Frontal cortex (tissue), 4 donors: ENCODE measurements at regions not wholly inside any gene's neighbourhood (a gene's known extent, or its start where the extent isn't known, plus 50 kb on each side); places are given as distances from the start of the nearest gene placed in this dataset. TPM values are rescaled to one million over a fixed set of nuclear protein-coding genes. Genes with fewer than 3 reads are reported as not detected.

Experiments used
- DNase-seq, 2 donors: peaks; one replicate each; pipeline ENCODE4 v3.0.0; 2012; ENCODE audit warnings: low spot score in 2 of 2
- FAIRE-seq: peaks from 2 replicates; lab custom pipeline; 2012; peaks lifted over from hg19 to GRCh38; lab: Jason Lieb, UNC
- small RNA-seq: library from RNA; depleted of rRNA; stranded (forward); fragments of <200 nt; gene quantifications from one replicate; pipeline ENCODE3, GENCODE V24; 2014
- donor health status: control.
- donor health status: control.
- donor health status: control.

- FAIRE-seq (no peak), DNase-seq (no peak)
These were observed 96.5 kb upstream of the CDH11 start for GRCh38 chr16:65218348-65218747.

GRCh38 chr16:65213866-65214595 lies 92.2 kb upstream of the CDH11 start:
- DNase-seq, result no peak
- no peak for FAIRE-seq

- FAIRE-seq, result no peak
- no peak for DNase-seq
These were observed 90.9 kb upstream of the CDH11 start for GRCh38 chr16:65212791-65213190.

- FAIRE-seq (no peak), DNase-seq (no peak)
These were observed 90.4 kb upstream of the CDH11 start for GRCh38 chr16:65212240-65212639.

- DNase-seq, result no peak
These were observed 80.6 kb upstream of the CDH11 start for GRCh38 chr16:65202461-65202860.

GRCh38 chr16:65201511-65201910 lies 79.6 kb upstream of the CDH11 start:
- no peak for DNase-seq
- no peak for FAIRE-seq

More at GRCh38 chr16:65202461-65202860, 80.6 kb upstream of the CDH11 start:
- no peak for FAIRE-seq

DNA sequence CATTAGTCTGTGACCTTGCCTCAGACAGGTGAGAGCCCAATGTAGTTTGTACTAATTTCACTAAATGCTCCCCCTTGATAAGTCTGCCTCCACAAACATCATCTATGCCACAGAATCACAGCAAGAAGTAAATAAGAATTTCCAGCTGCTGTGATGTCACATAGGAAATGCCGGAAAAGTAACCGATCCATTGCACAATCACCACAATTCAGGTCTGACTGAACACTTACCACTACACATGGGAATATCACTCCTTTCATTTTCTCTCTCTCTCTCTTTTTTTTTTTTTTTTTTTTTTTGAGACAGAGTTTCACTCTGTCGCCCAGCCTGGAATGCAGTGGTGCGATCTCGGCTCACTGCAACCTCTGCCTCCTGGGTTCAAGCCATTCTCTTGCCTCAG lies 79.0 kb upstream of the CDH11 start:
- DNase-seq (no peak), FAIRE-seq (no peak)

DNA sequence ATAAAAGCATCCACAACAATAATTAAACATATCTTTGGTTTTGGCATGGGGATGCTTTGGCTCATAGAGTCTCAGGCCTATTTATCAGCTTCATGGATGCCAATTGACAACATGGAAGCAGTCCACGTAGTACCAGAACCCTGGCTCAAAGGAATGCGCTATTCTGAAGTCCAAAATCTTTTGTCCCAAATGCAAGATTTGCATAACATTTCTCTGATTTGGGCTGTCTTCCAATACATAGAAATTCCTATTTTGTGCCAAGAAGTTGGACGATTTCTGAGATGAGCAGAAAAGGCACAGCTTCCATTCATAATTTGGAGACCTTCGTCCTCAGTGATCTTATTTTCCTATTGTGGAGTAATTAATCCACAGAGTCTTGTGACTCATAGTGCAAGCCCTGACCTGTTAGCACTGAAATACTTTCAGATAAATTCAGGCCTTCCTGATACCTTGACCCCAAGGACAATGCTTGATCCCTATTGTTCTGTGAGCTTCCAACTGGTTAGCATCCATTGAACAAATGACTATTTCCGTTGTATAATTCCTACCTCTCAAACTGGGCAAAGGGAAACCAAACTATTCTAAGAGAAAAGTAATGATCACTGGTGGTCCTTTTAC lies 78.4 kb upstream of the CDH11 start:
- DNase-seq (no peak), FAIRE-seq (no peak)

- no peak for FAIRE-seq
- no peak for DNase-seq
These were observed 74.7 kb upstream of the CDH11 start for GRCh38 chr16:65196420-65197075.

- FAIRE-seq (no peak), DNase-seq (no peak)
These were observed 74.1 kb upstream of the CDH11 start for GRCh38 chr16:65195998-65196397.

DNA sequence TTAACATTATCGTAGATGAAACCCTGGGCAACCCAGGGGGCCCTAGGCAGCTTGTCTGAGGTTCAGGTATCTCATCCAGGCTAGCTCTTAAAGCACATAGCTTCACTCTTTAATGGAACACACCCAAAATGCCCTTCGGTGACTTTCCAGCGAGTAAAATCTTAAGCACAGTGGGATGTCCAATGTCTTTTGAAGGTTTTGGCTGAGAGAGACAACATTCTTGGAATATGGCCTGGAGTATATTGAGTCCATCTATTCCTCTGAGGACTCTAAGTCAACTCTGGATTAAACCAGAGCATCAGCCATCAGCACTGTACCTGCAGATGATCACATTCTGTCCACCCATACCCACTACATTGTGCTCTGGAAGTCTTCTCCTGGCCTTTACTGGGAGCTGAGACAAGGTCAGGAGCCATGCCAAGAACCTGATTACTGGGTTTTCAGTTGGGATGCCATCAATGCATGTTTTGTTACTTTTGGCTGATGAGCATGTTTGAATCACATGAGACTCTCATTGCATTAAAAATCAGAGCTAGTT lies 63.4 kb upstream of the CDH11 start:
- FAIRE-seq, result no peak

GRCh38 chr16:65181071-65181561 lies 59.3 kb upstream of the CDH11 start:
- FAIRE-seq (no peak), DNase-seq (no peak)

More for the DNA sequence above, 63.4 kb upstream of the CDH11 start:
- DNase-seq, result no peak

DNA sequence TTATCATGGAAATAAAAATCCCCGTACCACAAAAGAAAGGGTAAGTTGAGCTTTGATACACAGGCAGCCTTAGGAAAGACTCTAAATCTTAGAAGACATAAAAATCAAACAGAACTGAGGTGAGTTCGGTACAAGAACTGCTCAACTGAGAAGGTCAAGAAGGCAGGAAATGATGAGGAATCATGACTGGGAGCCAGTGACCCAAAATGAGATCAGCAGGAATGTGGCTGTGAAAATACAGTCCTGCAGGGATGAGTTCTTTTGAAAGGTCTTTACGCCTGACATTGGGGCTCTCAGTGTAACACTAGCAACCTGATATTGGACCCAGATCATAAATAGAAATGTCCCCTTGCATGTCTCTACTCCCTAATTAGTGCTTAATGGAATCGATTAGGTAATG lies 56.3 kb upstream of the CDH11 start:
- no peak for FAIRE-seq
- no peak for DNase-seq

- DNase-seq (no peak), FAIRE-seq (no peak)
These were observed 54.7 kb upstream of the CDH11 start for GRCh38 chr16:65176603-65177002.

- DNase-seq (no peak), FAIRE-seq (no peak)
These were observed 50.5 kb upstream of the CDH11 start for GRCh38 chr16:65172356-65172755.

Small RNA genes in the stretch of these regions (small RNA-seq; reads per million reads assigned to genes)
- gene AC025281.1 (not detected), gene RNA5SP428 (not detected)
